ENCODE measurements at regions not wholly inside any gene's neighbourhood (a gene's known extent, or its start where the extent isn't known, plus 50 kb on each side); places are given as distances from the start of the nearest gene placed in this dataset.

GRCh38 chr22:46089426-46090035 is 60.8 kb upstream of the PPARA start:
- Histone ChIP-seq H3K9me3 (no peaks in the 10 kb centered on the region), H3K27ac (no peak overlapping the region), H3K4me1 (ENCODE audit: control insufficient read depth in 1 of 2, insufficient read depth in 1 of 2, low read depth in 1 of 2, low read length in 1 of 2) (no peaks in the 10 kb centered on the region), H3K36me3 (peaks cover 94% of the 10 kb centered on the region), H3K27me3 (no peaks in the 10 kb centered on the region), H3K4me3 (ENCODE audit: low read depth in 1 of 2, low read length in 1 of 2) (no peak overlapping the region)
- no peak for TF ChIP-seq CTCF (IDR thresholded peaks at IDR 0.05)

- H3K27ac ChIP-seq: no peak overlapping the region
- H3K27me3 ChIP-seq: no peaks in the 10 kb centered on the region
- no peaks in the 10 kb centered on the region for H3K9me3 ChIP-seq
- H3K4me1 ChIP-seq (ENCODE audit: control insufficient read depth in 1 of 2, insufficient read depth in 1 of 2, low read depth in 1 of 2, low read length in 1 of 2): no peaks in the 10 kb centered on the region
- H3K4me3 ChIP-seq (ENCODE audit: low read depth in 1 of 2, low read length in 1 of 2): no peak overlapping the region
- H3K36me3 ChIP-seq: peaks cover 90% of the 10 kb centered on the region
- TF ChIP-seq CTCF (IDR thresholded peaks at IDR 0.05): no peak
These were observed 60.2 kb upstream of the PPARA start for GRCh38 chr22:46090036-46090591.

- no peak overlapping the region for H3K27ac ChIP-seq
- H3K4me3 ChIP-seq (ENCODE audit: low read depth in 1 of 2, low read length in 1 of 2): no peak overlapping the region
- TF ChIP-seq CTCF (IDR thresholded peaks at IDR 0.05): no peak
- no peaks in the 10 kb centered on the region for H3K27me3 ChIP-seq
- no peaks in the 10 kb centered on the region for H3K9me3 ChIP-seq
- H3K36me3 ChIP-seq: peaks cover 86% of the 10 kb centered on the region
- H3K4me1 ChIP-seq (ENCODE audit: control insufficient read depth in 1 of 2, insufficient read depth in 1 of 2, low read depth in 1 of 2, low read length in 1 of 2): no peaks in the 10 kb centered on the region
These were observed 59.6 kb upstream of the PPARA start for GRCh38 chr22:46090631-46091201.

- H3K36me3 ChIP-seq: peaks cover 79% of the 10 kb centered on the region
- no peak for TF ChIP-seq CTCF (IDR thresholded peaks at IDR 0.05)
- no peaks in the 10 kb centered on the region for H3K4me1 ChIP-seq (ENCODE audit: control insufficient read depth in 1 of 2, insufficient read depth in 1 of 2, low read depth in 1 of 2, low read length in 1 of 2)
- H3K4me3 ChIP-seq (ENCODE audit: low read depth in 1 of 2, low read length in 1 of 2): no peak overlapping the region
- no peaks in the 10 kb centered on the region for H3K9me3 ChIP-seq
- H3K27me3 ChIP-seq: no peaks in the 10 kb centered on the region
- H3K27ac ChIP-seq: no peak overlapping the region
These were observed 58.9 kb upstream of the PPARA start for GRCh38 chr22:46091277-46091977.

- TF ChIP-seq CTCF (IDR thresholded peaks at IDR 0.05): no peak
- Histone ChIP-seq H3K4me1 (ENCODE audit: control insufficient read depth in 1 of 2, insufficient read depth in 1 of 2, low read depth in 1 of 2, low read length in 1 of 2) (no peaks in the 10 kb centered on the region), H3K27me3 (no peaks in the 10 kb centered on the region), H3K9me3 (no peaks in the 10 kb centered on the region), H3K27ac (no peak overlapping the region), H3K4me3 (ENCODE audit: low read depth in 1 of 2, low read length in 1 of 2) (no peak overlapping the region), H3K36me3 (peaks cover 76% of the 10 kb centered on the region)
These were observed 58.3 kb upstream of the PPARA start for GRCh38 chr22:46092011-46092410.
